Kidney glomerular epithelial cell (primary cell): ENCODE measurements at regions not wholly inside any gene's neighbourhood (a gene's known extent, or its start where the extent isn't known, plus 50 kb on each side); places are given as distances from the start of the nearest gene placed in this dataset.

Source experiments
- DNase-seq: peaks from one replicate; lab custom pipeline; 2025; lab: John Stamatoyannopoulos, UW

DNA sequence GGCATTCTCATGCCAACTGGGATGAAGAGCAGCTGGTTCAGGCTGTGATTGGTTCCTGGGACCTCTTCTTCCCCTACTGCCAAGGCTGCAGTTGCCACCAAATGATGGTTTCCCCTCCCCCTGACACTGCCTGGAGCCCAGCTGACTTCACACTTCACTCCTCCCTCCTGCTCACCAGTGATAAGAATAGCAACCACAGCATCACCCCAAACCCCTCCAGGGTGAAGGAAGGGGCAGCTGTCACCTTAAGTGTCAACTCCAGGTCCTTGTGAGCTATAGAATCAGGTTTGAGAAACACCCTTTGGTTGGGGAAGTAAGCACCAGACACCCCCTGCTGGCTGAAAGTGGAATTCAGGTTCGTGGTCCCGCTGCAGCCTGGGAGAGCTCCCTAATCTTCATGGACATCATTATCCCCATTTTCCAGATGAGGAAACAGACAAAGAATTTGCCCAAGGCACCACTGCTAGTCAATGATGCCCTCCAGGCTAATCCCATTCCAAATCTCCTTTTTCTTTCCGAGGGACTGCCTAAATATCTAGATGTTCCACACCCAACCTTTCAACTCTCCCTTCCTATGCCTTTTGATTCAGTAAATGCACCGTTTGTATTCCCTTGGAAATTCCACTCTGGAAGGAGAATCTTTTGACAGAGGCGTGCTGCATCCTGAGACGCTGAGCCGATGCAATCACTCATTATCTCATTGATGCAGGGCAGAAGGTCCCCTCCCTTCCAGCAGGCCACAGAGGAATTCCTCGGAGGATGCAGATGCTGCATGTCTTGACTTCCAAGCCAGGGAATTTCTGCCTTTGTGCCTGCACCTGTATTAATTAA, 50.6 kb upstream of the UQCRFS1 start:
- peak; percentile 12 for DNase-seq

- DNase-seq, result no peak
Measured at GRCh38 chr19:29264897-29265296, 51.9 kb upstream of the UQCRFS1 start.

GRCh38 chr19:29265436-29265835, 52.5 kb upstream of the UQCRFS1 start:
- no peak for DNase-seq

DNA sequence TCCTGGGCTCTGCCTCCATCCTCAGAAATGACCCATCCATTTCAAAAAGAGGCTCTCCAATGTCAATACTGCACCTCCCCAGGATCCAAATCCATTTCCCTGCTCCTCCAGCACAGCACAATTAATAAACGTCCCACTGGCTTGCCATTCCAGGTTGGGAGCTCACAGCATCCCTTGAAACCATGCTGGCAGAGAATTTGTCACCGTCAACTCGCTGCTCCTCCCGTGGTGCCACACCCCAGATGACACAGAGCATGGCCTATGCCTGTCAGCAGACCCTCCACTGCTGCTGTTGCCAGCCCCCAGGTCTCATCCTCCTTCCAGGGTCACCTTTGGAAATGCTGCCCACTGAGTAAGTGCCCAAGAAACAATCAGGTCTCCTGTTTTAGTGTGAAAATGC, 53.0 kb upstream of the UQCRFS1 start:
- DNase-seq, result no peak

DNA sequence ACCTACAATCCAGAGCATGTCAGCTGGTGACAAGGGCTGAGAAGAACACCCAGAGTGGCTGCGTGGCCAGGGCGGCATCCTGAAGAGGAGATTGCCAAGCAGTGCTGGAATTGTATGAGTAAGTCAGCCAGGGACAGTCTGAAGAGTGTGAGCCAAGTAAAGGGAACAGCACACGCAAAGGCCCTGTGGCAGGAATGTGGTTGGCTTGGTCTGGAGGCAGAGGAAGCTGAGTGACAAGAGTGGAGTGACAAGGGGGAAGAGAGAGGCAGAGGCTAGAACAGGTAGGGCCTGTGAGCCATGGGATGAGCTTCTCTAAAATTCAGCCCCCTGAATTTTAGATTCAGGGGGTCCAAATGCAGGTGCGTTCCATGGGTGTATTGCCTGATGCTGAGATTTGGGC, 53.7 kb upstream of the UQCRFS1 start:
- no peak for DNase-seq

DNA sequence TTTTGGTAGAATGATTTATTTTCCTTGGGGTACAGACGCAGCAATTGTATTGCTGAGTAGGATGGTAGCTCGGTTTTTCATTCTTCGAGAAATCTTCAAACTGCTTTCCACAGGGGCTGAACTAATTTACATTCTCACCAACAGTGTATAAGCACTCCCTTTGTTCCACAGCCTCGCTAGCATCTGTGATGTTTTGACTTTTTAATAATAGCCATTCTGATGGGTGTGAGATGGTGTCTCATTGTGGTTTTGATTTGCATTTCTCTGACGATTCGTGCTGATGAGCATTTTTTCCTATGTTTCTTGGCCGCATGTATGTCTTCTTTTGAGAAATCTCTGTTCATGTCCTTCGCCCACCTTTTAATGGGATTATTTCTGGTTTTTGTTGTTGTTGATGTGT, 54.8 kb upstream of the UQCRFS1 start:
- DNase-seq, result no peak

GRCh38 chr19:29268103-29268502, 55.2 kb upstream of the UQCRFS1 start:
- no peak for DNase-seq

DNA sequence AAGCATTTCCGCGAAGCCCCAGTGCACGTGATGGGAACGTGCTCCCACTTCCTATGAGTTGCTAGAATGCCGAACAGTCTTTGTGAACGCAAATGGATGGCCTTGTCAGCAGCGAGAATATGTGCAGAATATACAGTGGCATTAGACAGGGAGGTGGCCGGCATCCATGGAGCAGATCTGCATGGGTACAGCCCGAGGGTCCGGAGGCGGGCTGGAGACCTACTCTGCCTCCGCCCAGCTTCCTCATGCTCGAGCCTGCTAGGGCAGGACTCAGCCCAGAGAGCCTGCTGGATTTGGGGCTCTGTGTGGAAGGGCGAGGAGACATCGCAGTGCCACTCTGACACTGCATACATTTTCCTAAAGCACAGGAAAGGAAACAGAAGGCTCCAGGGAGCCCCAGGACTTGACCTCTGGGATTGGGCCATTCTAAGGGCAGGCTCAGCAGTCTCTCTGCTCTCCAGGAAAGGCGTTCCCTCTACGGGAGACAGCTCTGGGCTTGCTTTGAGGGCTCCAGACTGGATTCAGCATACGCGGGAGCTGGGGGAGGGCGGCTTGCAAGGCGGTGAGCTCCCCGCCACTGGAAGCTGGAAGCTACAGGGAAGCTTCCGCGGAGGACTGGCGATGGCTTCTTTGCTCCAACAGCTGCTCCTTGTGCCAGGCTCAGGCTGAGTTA, 55.9 kb upstream of the UQCRFS1 start:
- DNase-seq, result no peak

DNA sequence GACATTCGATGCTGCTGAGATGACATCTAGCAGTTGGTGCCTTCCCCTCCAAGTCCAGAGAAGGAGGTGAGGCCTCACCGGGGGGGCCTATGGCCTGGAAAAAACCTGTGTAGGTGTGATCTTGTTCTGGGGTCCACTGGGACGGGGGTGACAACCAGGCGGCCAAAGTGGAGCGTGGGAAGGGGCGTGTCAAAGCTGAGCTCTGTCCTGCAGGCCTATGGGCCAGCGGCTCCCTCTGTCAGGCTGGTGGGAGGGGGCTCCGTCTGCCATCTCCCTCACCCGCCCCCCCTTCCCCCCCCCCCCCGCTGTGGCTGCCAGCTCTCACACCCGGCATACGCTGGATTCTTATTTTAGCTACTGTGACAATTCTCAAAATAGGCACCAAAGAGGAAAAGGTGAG, 56.7 kb upstream of the UQCRFS1 start:
- no peak for DNase-seq

- DNase-seq, result no peak
Measured at GRCh38 chr19:29271341-29271740, 58.4 kb upstream of the UQCRFS1 start.

GRCh38 chr19:29271911-29272310, 59.0 kb upstream of the UQCRFS1 start:
- DNase-seq, result no peak

- DNase-seq, result no peak
Measured at GRCh38 chr19:29273000-29273640, 60.2 kb upstream of the UQCRFS1 start.

GRCh38 chr19:29275266-29275665, 62.3 kb upstream of the UQCRFS1 start:
- no peak for DNase-seq

GRCh38 chr19:29277102-29277501, 64.2 kb upstream of the UQCRFS1 start:
- DNase-seq, result no peak

GRCh38 chr19:29278716-29279115, 65.8 kb upstream of the UQCRFS1 start:
- DNase-seq, result no peak

DNA sequence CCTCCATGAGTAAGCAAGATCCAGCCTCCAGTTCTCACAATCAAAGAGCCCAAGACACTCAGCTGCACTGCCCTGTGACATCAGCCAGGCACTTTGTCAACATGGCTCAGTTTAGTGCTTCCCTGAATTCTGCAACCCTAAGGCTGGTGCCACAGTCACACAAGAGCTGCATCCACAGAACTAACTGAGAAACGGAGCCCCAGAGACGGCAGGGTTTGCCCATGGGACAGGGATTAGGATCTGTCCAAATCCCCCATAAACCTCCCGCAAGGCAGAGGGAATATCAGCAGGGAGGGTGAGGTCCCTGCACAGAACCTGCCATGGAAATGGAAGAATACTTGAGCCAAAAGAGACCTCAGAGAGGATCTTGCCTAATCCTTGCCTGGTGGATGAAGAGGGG, 70.4 kb upstream of the UQCRFS1 start:
- DNase-seq, result no peak

DNA sequence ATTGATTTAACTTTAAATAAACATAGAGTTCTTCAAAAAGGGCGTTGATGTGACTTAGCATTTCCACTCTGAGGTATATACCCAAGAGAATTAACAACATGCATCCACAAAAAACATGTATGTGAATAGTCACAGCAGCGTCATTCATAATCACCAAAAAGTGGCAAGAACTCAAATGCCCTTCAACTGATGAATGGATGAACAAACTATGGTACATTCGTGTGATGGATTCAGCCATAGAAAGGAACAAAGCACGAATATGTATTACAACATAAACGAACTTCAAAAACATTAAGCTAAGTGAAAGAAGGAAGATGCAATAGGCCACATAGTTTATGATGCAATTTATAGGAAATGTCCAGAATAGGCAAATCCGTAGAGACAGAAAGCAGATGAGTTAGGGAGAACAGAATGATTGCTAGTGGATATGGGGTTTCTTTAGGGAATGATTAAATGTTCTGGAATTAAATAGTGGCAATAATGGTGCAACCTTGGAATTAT, 72.3 kb upstream of the UQCRFS1 start:
- DNase-seq, result no peak

- no peak for DNase-seq
Measured at GRCh38 chr19:29285878-29286277, 72.9 kb upstream of the UQCRFS1 start.

DNA sequence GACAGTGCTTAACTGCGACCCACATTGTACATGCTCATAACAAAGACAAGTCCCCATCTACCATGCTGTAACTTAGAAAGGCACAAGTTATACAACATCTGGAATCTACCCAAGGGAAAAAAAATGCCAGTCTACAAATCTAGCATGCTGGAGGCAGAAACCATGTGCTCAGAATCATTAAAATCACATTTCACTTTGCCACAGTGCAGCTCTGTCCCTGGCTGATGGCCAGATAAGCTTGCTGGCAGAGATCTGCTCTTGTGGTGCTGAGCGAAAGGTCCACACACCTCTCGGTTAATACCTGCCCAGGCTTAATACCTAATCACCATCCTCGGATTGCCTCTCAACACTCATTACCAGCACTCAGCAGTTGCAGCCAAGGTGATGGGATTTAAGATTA, 74.1 kb upstream of the UQCRFS1 start:
- DNase-seq, result no peak

DNA sequence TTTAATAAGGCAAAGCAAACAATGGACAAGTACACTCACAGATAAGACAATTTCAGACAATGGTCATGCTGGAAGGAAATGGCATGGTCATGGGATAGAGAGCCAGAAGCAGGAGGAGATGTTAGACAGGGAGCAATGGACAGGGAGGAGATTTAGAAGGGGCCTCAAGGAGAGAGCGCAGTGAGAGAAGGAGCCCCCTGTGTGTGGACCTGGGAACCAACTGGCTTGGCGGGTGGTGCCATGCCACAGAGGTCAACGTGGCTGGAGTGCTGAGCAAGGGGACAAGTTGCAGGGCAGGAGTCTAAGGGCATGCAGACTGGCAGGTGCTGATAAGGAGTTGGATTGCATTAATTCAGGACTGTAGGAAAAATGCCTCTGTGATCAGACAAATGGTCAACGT, 75.3 kb upstream of the UQCRFS1 start:
- no peak for DNase-seq

DNA sequence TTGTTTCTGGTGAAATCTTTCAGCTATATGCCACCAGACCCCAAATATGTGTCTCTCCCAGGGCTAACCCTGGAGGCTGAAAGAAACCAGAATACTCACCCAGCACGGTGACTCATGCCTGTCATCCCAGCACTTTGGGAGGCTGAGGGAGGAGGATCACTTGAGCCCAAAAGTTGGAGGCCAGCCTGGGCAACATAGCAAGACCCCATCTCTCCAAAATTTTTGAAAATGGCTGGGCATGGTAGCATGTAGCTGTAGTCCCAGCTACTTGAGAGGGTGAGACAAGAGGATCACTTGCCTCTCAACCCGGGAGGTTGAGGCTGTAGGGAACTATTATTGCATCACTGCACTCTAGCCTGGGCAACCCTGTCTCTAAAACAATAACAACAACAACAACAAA, 76.1 kb upstream of the UQCRFS1 start:
- no peak for DNase-seq

GRCh38 chr19:29290853-29291252, 77.9 kb upstream of the UQCRFS1 start:
- DNase-seq, result no peak

DNA sequence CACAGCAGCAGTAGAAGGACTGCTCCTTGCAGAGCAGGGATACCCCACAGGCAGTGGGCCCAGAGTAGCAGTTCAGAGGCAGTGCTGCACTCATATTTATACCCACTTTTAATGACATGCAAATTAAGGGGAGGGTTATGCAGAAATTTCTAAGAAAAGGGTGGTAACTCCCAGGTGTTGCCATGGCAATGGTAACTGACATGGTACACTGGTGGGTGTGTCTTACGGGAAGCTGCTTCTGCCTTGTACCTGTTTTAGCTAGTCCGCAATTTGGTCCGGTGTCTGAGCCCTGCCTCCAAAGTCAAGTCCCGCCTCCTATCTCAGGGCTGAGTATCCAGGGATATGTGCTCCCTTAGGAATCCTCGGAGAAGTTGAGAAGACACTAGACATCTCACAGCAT, 79.2 kb upstream of the UQCRFS1 start:
- no peak for DNase-seq
